GM19324 (cell line): ENCODE measurements at regions not wholly inside any gene's neighbourhood (a gene's known extent, or its start where the extent isn't known, plus 50 kb on each side); places are given as distances from the start of the nearest gene placed in this dataset.
A peak's percentile ranks its signal among the peaks of the same experiment; 100 is the strongest.
"Not testable (repeated sequence)": the region's sequence is repeated elsewhere in the genome, so short reads cannot be mapped to it uniquely, and the experiment has no call there.

Source experiments
- ATAC-seq: cut with Tn5 transposase; IDR thresholded peaks from one replicate; pipeline ENCODE4 v1.9.1; 2021; ENCODE audit warnings: mild to moderate bottlenecking, moderate library complexity; ENCODE audit not compliant: unreplicated experiment, low FRiP score

DNA sequence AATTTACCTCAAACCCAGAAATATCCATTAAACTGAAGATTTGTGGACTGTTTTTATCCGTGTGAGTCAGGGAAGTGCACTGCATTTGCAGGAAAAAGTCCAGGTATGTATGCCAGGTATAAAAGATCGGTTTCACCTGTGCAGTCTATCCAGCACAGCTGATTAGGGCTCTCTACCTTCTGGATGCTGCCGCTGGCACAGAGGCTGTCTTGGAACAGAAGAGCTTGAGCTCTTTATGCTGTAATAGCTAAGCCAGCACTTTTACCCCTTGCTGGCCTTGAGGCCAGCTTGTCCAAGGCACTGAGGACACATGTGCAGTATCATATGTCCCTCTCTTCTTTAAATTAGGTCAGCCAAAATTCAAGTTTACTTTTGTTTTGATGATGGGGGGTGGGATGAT, 851.0 kb downstream of the DIAPH3 start:
- ATAC-seq: no peak

DNA sequence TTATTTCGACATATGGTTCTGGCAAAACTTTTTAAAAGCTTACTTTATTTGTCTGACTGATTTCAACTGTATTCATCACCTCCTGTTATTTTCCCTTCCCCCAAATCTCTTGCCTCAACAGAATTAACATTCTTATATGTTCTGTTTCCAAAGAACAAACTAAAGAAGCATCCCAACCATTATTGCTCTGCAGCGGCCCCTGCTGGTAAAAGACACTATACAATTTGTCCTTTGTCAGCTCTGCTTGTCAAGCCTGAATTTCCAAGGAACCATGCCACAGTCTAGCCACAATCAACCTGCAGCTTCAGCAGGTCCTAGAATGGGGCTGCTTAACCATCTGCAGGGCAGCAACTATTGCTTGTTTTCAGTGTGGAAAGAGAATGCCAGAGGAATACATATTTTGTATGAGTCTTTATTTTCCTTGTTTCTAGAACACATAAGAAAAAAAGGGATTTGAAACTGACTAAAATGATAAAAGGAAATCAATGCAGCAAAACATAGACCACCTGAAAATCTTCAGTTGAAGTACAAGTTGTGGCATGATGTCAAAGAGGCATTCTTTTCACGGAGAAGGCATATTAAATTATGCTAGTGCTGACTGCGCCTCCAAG, 845.3 kb downstream of the DIAPH3 start:
- ATAC-seq: peak; percentile 73

DNA sequence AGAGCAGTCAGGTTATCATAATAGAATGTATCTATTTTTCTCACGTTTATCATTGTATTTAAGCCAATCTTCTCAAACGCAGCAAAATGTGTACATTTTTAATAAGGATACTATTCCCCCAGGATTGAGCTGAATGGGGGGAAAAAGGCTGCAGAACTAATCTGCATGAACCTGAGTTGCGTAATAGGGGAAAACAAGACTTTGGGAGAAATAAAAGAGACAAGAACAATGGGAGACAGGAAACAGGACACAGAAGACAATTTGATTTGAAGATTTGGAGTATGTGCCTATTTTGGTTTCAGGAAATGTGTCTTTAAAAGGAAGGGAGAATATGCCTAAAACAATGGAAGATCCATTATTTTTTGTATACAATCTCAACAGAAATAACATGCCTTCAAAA, 844.5 kb downstream of the DIAPH3 start:
- ATAC-seq: no peak

DNA sequence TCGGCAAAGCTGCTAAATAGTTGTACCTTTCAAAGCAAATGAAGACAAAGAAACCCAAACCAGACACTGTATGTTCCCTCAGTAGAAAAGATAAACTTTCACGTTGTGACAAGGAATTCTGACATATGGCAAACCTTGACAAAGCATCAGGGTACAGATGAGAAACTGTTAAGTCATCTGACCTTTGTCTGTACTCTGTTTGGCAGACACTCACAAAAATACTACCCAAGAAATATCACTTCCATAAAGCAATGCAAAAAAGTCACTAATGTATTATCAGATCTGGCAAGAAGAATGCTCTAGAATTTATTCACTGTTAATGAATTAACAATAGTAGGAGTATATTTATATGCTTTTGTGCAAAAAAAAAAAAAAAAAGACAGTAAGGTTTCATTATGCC, 843.7 kb downstream of the DIAPH3 start:
- ATAC-seq: no peak

DNA sequence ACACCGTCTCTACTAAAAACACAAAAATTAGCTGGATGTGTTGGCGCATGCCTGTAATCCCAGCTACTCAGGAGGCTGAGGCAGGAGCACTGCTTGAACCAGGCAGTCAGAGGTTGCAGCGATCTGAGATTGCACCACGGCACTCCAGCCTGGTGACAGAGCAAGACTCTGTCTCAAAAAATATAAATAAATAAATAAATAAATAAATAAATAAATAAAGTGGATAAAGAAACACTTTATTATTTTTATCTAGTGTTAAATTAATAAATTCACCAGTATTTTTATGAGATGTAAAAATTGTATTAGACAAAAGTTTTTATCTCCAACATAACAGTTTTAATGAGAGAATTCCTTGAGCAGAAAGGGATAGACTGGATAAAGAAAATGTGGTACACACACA, 839.3 kb downstream of the DIAPH3 start:
- not testable (repeated sequence) for ATAC-seq

DNA sequence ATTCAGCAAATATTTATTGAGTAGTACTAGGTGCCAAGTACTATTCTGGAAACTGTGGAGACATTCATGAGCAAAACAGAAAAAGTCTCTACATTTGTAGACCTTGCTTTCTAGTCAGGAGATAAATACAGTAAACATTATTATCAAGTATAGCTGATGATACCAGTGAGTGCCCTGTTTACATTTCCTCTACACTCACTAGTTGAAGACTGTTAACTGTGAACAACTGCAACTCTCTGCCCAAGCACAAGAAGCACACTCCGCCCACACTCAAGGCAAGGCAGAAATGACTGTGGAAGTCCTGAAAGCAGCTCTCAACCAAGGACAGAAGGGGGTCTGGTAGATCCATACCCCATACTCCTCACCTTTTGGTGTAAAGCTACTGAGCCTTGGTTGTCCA, 837.0 kb downstream of the DIAPH3 start:
- ATAC-seq: no peak

DNA sequence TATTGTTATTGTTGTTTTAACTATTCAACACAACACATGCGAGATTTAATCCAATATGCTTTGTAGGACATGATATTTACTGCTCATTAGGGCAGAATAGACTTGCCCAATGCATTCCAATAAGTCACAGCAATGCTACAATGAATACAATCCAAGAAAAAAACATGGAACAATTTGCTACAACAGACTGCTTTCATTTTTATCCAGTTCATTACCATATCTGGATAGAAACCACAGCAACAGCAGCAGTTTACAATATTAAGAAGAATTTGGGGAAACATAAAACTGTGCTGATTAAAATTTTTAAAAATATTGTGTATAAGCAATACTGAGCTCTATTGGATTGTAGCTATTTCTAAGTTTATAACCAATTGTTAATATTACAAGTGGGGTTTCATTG, 833.0 kb downstream of the DIAPH3 start:
- ATAC-seq: no peak

DNA sequence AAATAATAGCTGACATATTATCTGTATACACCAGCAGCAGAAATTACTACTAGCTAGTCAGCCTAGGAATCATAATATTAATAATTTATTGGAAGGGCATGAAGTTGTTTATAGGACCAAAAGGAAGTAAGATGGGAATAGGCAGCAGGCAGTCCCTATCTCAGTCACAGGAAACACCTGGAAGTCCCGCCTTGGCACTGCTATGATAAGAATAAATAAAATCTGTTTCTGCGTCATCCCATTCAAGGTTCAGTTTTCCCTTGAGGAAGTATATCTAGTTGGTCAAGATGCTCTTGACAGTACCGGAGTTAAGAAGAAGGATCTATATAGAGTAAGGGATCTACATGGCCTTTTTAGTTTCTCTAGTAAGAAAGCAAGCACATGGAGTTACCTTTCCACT, 830.8 kb downstream of the DIAPH3 start:
- ATAC-seq: no peak

DNA sequence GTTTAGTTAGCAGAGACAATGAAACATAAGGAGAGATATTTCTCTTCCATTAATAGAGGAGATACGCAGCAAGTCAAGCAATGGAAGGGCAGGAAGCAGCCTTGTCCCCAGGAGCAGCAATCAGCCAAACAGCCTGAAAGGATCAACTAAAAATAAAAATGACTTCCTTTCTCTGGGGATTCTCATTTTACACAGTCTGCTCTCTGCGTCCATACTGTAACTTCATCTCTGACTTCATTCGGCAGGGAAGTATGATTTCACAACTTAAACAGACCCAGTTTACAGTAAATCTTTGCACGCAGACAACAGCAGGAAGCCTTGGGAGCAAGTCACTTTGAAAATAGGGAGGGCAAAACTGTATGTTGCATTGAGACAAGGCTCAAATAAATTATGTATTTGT, 826.7 kb downstream of the DIAPH3 start:
- ATAC-seq: no peak

DNA sequence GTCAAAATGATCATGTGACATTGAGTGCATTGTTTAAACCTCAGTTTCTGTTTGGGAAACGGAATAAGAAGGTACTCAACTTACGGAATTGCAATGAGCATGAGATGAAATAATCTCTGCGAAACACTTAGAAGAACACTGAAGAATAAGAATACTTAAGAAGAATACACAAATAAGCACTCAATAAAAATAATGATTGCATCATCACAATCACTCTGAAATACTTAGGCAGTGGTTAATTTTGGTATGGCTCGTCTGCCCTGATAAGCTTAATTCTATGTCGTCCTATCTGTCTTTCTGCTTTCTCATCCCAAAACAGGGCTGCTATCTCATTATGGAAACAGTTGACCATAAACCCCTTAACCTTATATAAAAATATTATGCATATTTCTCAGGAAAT, 823.6 kb downstream of the DIAPH3 start:
- no peak for ATAC-seq

DNA sequence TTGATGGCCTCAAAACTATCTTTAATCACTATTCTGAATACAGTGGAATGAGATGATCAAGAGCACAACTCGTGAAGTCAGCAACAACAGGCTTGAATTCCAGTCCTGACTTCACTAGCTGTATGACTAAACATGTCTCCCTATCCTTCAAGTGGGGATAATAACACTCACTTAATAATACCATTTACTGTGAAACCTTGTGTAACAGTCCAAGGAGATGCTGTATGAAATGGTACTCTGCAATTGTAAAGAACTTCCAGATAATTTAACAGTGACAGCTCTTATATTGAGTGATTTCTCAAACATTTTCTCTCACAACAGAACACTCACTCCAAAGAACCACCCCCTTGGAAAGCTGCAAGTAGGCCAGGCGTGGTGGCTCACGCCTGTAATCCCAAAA, 823.1 kb downstream of the DIAPH3 start:
- no peak for ATAC-seq

DNA sequence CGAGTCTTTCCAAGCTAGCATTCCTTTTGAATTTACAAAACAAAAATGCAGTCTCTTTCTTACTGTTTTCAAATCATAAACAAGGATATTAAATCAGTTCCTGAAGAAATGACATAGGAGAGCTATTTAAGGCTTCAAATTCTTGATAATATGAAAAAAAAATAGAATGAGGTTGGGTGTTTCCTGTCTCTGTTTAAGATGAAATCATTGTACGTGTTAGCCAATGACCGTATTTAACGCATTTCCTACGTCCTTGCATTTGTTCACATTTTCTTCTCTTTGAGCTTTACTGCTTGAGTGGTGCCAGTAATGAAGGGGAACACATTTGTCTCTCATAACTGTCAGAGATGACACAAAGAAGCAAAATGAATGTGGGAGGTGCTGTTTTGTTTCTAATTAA, 821.3 kb downstream of the DIAPH3 start:
- no peak for ATAC-seq

DNA sequence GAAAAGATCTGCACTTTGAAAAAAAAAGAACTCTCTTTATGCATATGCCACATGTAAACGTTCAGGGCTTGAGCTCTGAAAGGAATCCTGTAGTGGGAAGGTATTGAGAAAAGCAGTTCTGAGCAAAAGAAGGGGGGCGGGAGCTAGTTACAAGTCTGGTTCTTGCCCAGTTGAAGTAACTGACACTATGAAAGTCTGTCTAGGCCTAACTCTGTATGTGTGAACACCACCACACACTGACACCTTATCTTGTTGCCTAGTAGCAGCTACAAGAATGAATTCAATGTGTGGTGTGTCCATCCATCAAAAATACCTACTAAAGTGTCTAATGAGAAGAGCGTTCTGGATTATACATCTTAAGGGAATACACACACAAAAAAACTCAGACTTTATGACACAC, 820.6 kb downstream of the DIAPH3 start:
- ATAC-seq: no peak

DNA sequence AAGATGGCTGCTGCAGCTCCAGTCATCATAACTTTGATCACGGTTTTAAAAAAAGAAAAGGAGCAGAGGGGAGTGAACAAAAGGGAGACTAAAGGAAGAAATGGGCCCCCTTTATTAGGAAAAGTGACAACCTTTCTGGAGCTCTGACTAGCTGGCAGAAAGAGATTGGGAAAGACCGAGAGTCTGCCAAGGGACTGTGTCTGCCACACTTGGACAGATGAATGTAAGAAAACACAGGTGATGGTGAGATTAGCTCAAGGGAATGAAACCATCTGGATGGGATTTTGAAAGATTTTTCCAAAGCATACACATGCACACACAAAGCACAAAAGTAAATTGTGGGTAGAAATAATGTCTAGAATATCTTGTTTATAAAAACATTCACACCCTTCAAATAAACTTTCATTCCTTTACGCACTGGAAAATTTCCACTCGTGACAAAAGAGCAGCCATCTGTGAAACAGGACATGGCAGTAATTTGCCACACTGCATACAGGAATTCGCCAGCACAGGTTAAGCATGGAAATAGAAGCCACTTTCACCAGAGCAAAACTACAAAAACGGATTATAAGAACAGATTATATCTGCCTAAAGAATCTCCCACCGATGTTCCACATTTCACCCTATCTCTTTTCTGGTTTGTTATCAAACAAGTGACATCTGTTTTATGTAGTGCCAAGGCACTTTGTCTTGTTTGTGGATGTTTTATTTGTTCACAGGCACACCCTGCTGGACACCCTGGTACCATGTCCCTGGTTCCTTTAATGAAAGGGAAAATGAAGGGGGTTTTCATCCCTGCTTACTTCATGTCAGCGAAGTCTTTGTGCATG, 819.5 kb downstream of the DIAPH3 start:
- ATAC-seq: no peak

DNA sequence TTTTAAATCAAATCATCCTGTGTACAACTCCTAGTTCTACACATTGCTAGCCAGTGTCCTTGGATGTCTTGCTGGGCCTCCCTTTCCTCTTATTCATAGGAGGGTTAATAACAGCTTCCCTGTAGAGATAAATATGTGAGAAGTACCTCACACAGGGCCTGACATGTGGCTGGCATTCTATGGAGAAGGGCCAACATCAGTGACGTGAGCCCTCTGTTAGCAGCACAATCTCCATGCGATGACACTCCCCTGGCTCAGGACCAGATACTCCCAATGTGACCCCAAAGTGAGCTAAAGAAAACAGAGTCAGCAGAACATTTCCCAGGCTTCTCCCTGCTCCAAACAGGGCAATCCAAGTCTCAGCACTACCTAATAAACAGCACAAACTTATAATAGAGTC, 818.4 kb downstream of the DIAPH3 start:
- ATAC-seq: no peak

DNA sequence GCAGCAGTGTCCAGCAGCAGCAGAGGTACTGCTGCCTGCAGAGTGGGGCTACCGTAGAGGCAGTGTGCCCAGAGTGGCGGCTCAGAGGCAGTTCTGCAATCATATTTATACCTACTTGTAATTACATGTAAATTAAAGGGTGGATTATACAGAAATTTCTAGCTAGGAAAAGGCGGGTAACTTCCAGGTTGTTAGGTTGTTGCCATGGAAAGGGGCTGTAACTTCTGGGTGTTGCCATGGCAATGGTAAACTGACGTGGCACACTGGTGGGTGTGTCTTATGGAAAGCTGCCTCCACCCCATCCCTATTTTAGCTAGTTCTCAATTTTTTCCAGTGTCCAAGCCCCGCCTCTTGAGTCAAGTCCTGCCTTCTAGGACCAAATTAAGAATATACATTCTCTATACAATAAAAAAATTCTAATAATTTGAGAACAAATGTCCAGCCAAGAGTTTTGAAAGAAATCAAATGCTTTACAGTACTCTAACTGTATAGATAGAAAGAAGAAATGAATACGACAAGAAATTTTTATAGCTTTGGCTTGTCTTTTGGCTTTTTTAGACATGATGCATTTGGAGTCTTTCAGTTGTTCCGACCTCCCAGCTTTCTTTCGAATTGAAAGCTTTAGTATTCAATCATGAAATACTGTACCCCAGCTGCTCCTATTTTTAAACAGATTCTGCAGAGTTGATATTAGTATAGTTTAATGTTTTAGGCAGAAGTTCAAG, 816.6 kb downstream of the DIAPH3 start:
- no peak for ATAC-seq

DNA sequence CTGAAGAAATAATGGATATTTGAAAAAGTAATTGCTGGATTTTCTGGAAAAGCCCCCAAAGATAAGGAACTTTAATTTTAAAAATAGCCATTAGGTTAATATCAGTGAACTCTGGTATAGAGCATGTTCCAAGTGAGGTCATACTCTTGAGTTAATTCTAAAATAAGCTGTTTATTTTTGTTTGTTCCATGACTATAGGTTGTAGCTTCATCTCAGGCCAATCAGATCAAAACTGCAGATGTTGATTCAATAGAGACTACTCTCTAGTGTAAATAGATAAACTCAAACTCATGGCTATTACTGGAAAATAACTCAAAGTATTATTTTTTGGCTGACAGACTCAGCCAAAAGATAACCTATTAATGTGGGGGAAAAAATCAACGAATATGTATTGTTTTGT, 815.1 kb downstream of the DIAPH3 start:
- ATAC-seq: no peak

DNA sequence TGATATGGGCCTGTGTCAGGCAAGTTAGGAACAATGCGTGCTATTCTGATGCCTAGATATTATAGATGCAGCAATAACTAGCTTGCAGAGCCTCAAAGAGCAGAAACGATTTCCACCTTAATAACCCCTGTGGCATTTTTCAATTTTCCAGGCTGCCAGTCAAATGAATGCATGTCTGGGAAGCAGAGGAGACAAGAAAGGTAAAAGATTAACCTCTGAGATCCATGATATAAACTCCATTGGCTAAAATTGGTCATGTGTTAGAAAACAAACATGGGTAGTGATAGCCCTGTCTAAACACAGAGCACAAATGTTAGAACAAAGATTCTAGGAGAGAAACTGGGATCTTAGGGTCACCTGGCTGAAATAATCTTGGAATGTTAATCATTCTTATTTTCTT, 811.1 kb downstream of the DIAPH3 start:
- no peak for ATAC-seq

DNA sequence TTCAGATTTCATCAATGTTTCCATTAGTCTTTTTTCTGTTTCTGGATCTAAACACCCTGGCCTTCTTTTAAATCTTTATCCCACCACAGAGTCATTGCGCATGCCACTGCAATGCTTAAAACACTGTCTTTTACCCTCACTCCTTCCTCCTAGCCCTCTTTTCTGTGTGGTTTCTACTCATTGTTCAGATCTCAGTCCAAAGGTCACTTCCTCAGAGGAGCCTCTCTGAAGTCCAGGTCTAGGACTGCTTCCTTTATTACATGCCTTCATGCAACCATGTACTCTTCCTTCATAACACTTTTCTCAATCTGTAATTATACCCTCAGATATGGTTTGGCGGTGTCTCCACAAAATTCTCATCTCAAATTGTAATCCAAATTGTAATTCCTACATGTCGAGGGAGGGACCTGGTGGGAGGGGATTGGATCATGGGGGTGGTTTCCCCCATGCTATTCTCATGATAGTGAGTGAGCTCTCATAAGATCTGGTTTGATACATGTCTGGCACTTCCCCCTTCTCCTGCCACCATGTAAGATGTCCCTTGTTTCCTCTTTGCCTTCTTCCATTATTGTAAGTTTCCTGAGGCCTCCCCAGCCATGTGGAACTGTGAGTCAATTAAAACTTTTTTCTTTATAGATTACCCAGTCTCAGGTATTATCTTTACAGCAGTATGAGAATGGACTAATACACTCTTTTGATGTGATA, 808.9 kb downstream of the DIAPH3 start:
- ATAC-seq: peak; percentile 92

DNA sequence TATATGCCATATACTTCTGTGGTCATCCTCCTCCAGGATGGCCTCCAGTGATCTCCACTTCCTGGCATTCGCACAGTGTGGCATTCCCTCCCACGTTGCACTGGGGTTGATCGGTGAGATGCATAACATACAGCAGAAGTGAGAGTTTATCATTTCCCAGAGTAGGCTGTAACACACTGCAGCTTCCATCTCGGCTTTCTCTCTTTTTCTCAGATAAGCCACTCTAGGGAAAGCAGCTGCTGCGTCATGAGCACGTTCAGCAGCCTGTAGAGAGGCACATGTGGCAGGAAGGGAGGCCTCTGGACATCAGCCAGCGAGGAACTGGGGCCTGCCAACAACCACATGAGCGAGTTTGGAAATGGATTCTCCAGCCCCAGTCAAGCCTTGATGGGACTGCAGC, 807.1 kb downstream of the DIAPH3 start:
- ATAC-seq: no peak

DNA sequence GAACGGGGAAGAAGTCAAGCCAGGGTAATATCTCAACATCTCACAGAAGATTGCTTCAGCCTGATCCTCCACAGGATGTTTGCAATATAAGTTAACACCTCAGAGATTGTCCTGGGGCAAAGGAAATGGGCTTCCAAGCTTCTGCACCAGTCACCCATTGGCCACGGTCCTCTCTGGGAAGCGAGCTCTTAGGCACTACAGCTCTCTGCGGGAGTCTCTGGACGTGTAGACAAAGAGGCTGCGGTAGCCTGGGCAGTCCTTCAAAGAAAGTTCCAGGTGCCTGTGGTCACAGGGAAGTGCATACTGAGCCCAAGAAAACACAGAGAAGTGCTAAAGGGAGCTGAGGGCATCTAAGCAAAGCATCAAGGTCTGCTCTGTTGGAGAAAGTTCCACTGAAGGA, 805.7 kb downstream of the DIAPH3 start:
- ATAC-seq: no peak
